IMR-90 (cell line): ENCODE measurements at regions not wholly inside any gene's neighbourhood (a gene's known extent, or its start where the extent isn't known, plus 50 kb on each side); places are given as distances from the start of the nearest gene placed in this dataset.

Experiments
- BHLHE40 ChIP-seq: fragments of 150-350 bp; IDR thresholded peaks from 2 replicates; pipeline ENCODE4 v1.6.1; 2016; ENCODE audit warnings: mild to moderate bottlenecking, low read depth, low read length
- CEBPB ChIP-seq: IDR thresholded peaks from 2 replicates; pipeline ENCODE4 v1.6.1; 2012; ENCODE audit warnings: low read depth, low read length, improper control_type of control experiment
- CHD1 ChIP-seq: IDR thresholded peaks from 2 replicates; pipeline ENCODE4 v1.6.1; 2012; ENCODE audit warnings: low read depth, low read length, improper control_type of control experiment
- MAFK ChIP-seq: IDR thresholded peaks from 2 replicates; pipeline ENCODE4 v1.6.1; 2012; ENCODE audit warnings: low read depth, low read length, improper control_type of control experiment
- POLR2A ChIP-seq: IDR thresholded peaks from 2 replicates; pipeline ENCODE4 v1.6.1; 2012; ENCODE audit warnings: mild to moderate bottlenecking, low read depth, low read length
- RCOR1 ChIP-seq: IDR thresholded peaks from 2 replicates; pipeline ENCODE4 v1.6.1; 2012; ENCODE audit warnings: mild to moderate bottlenecking, low read length, improper control_type of control experiment; ENCODE audit not compliant: insufficient replicate concordance
- RFX5 ChIP-seq: IDR thresholded peaks from 2 replicates; pipeline ENCODE4 v1.8.0; 2012; ENCODE audit warnings: low read depth, mild to moderate bottlenecking, low read length, moderate library complexity
- SMC3 ChIP-seq: fragments of 150-350 bp; IDR thresholded peaks from 2 replicates; pipeline ENCODE4 v1.6.1; 2016; ENCODE audit warnings: low read depth, mild to moderate bottlenecking, antibody characterized with exemption, low read length, moderate library complexity
- TF ChIP-seq, protein P1 (sequence below): conservative IDR thresholded peaks from 2 replicates; pipeline ENCODE4 v1.5.1; 2012; ENCODE audit warnings: mild to moderate bottlenecking, low read depth, low read length, improper control_type of control experiment
- TF ChIP-seq, protein P2 (sequence below): fragments of 150-350 bp; IDR thresholded peaks from 2 replicates; pipeline ENCODE4 v1.6.1; 2016; ENCODE audit warnings: low read depth, mild to moderate bottlenecking, low read length, moderate library complexity, borderline replicate concordance
- TF ChIP-seq, protein P3 (sequence below): fragments of 150-350 bp; IDR thresholded peaks from 2 replicates; pipeline ENCODE4 v1.6.1; 2017; ENCODE audit warnings: mild to moderate bottlenecking, antibody characterized with exemption, low read length, low read depth

DNA sequence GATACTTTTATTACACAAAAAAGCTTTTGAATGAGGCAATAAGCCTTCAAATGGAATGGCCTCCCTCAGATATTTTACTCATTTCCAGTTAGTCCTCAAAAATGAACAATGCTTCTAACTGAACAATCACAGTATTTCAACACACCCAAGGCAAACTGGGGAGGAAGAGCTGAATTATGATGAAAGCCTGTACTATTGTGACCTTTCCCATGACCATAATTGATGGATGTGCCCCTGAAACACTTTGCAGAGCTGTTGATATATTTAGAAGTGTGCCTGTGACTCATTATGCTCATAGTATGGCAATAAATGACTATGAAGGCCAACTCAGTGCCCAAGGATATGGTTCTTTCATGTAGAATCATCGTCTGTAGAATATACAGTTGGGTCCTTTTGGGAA is 248.1 kb downstream of the AHR start:
- TF ChIP-seq, protein P1, sequence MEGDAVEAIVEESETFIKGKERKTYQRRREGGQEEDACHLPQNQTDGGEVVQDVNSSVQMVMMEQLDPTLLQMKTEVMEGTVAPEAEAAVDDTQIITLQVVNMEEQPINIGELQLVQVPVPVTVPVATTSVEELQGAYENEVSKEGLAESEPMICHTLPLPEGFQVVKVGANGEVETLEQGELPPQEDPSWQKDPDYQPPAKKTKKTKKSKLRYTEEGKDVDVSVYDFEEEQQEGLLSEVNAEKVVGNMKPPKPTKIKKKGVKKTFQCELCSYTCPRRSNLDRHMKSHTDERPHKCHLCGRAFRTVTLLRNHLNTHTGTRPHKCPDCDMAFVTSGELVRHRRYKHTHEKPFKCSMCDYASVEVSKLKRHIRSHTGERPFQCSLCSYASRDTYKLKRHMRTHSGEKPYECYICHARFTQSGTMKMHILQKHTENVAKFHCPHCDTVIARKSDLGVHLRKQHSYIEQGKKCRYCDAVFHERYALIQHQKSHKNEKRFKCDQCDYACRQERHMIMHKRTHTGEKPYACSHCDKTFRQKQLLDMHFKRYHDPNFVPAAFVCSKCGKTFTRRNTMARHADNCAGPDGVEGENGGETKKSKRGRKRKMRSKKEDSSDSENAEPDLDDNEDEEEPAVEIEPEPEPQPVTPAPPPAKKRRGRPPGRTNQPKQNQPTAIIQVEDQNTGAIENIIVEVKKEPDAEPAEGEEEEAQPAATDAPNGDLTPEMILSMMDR = no peak
- no peak for TF ChIP-seq POLR2A
- TF ChIP-seq, protein P2, sequence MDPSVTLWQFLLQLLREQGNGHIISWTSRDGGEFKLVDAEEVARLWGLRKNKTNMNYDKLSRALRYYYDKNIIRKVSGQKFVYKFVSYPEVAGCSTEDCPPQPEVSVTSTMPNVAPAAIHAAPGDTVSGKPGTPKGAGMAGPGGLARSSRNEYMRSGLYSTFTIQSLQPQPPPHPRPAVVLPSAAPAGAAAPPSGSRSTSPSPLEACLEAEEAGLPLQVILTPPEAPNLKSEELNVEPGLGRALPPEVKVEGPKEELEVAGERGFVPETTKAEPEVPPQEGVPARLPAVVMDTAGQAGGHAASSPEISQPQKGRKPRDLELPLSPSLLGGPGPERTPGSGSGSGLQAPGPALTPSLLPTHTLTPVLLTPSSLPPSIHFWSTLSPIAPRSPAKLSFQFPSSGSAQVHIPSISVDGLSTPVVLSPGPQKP = no peak
- TF ChIP-seq BHLHE40 = no peak
- TF ChIP-seq MAFK = no peak
- peak; percentile 58 for TF ChIP-seq CEBPB
- TF ChIP-seq RCOR1 = no peak
- no peak for TF ChIP-seq SMC3
- no peak for TF ChIP-seq RFX5
- TF ChIP-seq, protein P3, sequence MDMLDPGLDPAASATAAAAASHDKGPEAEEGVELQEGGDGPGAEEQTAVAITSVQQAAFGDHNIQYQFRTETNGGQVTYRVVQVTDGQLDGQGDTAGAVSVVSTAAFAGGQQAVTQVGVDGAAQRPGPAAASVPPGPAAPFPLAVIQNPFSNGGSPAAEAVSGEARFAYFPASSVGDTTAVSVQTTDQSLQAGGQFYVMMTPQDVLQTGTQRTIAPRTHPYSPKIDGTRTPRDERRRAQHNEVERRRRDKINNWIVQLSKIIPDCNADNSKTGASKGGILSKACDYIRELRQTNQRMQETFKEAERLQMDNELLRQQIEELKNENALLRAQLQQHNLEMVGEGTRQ = no peak
- no peak for TF ChIP-seq CHD1
